ENCODE measurements at regions not wholly inside any gene's neighbourhood (a gene's known extent, or its start where the extent isn't known, plus 50 kb on each side); places are given as distances from the start of the nearest gene placed in this dataset.

- peaks cover 2% of the 10 kb centered on the region for H3K27me3 Mint-ChIP-seq (ENCODE audit: low read depth)
These were observed 142.3 kb downstream of the OR4C45 start for GRCh38 chr11:50174975-50175374.

GRCh38 chr11:50178737-50179136, 146.1 kb downstream of the OR4C45 start:
- H3K36me3 Mint-ChIP-seq: peaks cover 40% of the 10 kb centered on the region
- ChIA-PET POLR2A (no interaction called here), CTCF (no interaction called here)
- no peak for TF ChIP-seq SOX15 (CRISPR knock-in tag; IDR thresholded peaks at IDR 0.05)
- TF ChIP-seq E2F5 (CRISPR knock-in tag; IDR thresholded peaks at IDR 0.05): no peak
- H3K9me3 Mint-ChIP-seq: peaks cover 48% of the 10 kb centered on the region
- no peak overlapping the region for H3K27ac Mint-ChIP-seq
- peaks cover 7% of the 10 kb centered on the region for H3K27me3 Mint-ChIP-seq (ENCODE audit: low read depth)
- DNase-seq (ENCODE audit: low spot score) (no peak), ATAC-seq (no peak)
- H3K4me1 Mint-ChIP-seq: no peaks in the 10 kb centered on the region
- no peak overlapping the region for H3K4me3 Mint-ChIP-seq

More at GRCh38 chr11:50174975-50175374, 142.3 kb downstream of the OR4C45 start:
- DNase-seq (ENCODE audit: low spot score): no peak
- TF ChIP-seq ZBTB21 (CRISPR knock-in tag; IDR thresholded peaks at IDR 0.05; ENCODE audit: borderline replicate concordance): no peak
- TF ChIP-seq FOXP4 (CRISPR knock-in tag; IDR thresholded peaks at IDR 0.05): no peak
- no peak for TF ChIP-seq MXD4 (CRISPR knock-in tag; IDR thresholded peaks at IDR 0.05; ENCODE audit: borderline replicate concordance)
- no peak for TF ChIP-seq ZNF281 (CRISPR knock-in tag; IDR thresholded peaks at IDR 0.05)
- TF ChIP-seq SMAD3 (CRISPR knock-in tag; IDR thresholded peaks at IDR 0.05; ENCODE audit: borderline replicate concordance): no peak
- no peak for TF ChIP-seq SMAD4 (CRISPR knock-in tag; IDR thresholded peaks at IDR 0.05)
- no peak for TF ChIP-seq TEAD1 (CRISPR knock-in tag; IDR thresholded peaks at IDR 0.05)
- no peak for TF ChIP-seq STAT6 (CRISPR knock-in tag; conservative IDR thresholded peaks at IDR 0.05; ENCODE audit: low read depth)
- Mint-ChIP-seq H3K36me3 (peaks cover 45% of the 10 kb centered on the region), H3K9me3 (peaks cover 51% of the 10 kb centered on the region), H3K4me3 (no peak overlapping the region), H3K4me1 (no peaks in the 10 kb centered on the region), H3K27ac (no peak overlapping the region)
- CTCF ChIA-PET: no interaction called here
- POLR2A ChIA-PET: no interaction called here
- ATAC-seq: no peak

- ChIA-PET POLR2A (no interaction called here), CTCF (no interaction called here)
- Mint-ChIP-seq H3K27ac (no peak overlapping the region), H3K27me3 (ENCODE audit: low read depth) (peaks cover 22% of the 10 kb centered on the region), H3K4me1 (no peaks in the 10 kb centered on the region), H3K4me3 (no peak overlapping the region), H3K9me3 (peaks cover 56% of the 10 kb centered on the region), H3K36me3 (peaks cover 53% of the 10 kb centered on the region)
- DNase-seq (ENCODE audit: low spot score): no peak
- no peak for ATAC-seq
- TF ChIP-seq NFYB (CRISPR knock-in tag; conservative IDR thresholded peaks at IDR 0.05; ENCODE audit: low read depth): no peak
- TF ChIP-seq SP1 (CRISPR knock-in tag; conservative IDR thresholded peaks at IDR 0.05): no peak
- no peak for TF ChIP-seq USF2 (CRISPR knock-in tag; IDR thresholded peaks at IDR 0.05)
- no peak for TF ChIP-seq TEAD4 (CRISPR knock-in tag; IDR thresholded peaks at IDR 0.05)
- TF ChIP-seq HMGXB4 (CRISPR knock-in tag; IDR thresholded peaks at IDR 0.05): no peak
- no peak for TF ChIP-seq ATF6 (CRISPR knock-in tag; IDR thresholded peaks at IDR 0.05)
- no peak for TF ChIP-seq IRF1 (CRISPR knock-in tag; IDR thresholded peaks at IDR 0.05)
These were observed 148.7 kb downstream of the OR4C45 start for GRCh38 chr11:50181334-50181733.
